ENCODE measurements at regions not wholly inside any gene's neighbourhood (a gene's known extent, or its start where the extent isn't known, plus 50 kb on each side); places are given as distances from the start of the nearest gene placed in this dataset.
"Not testable (repeated sequence)": the region's sequence is repeated elsewhere in the genome, so short reads cannot be mapped to it uniquely, and the experiment has no call there.

GRCh38 chr4:126766241-126766640 is 866.5 kb upstream of the INTU start:
- no peak for DNase-seq (ENCODE audit: low read depth, low spot score)

DNA sequence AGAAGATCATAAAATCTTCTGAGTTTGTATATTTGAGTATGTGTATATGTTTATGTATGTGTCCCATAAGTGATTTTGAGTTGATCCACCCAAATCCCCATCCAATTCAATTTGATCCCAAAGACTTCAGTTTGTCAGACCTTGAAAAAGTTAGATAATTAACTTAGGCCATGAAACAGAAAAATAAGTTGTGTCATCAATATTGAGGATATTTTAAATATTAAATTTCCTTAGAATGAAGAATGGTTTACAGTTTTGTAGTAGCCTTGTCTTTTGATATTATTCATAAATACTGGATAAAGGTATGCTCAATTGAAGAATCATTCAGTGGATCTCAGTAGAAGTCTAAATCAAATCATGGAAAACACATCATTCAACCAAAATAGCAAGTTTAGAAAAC is 864.4 kb upstream of the INTU start:
- DNase-seq (ENCODE audit: low read depth, low spot score): no peak

- not testable (repeated sequence) for DNase-seq (ENCODE audit: low read depth, low spot score)
These were observed 861.8 kb upstream of the INTU start for GRCh38 chr4:126770811-126771553.

DNA sequence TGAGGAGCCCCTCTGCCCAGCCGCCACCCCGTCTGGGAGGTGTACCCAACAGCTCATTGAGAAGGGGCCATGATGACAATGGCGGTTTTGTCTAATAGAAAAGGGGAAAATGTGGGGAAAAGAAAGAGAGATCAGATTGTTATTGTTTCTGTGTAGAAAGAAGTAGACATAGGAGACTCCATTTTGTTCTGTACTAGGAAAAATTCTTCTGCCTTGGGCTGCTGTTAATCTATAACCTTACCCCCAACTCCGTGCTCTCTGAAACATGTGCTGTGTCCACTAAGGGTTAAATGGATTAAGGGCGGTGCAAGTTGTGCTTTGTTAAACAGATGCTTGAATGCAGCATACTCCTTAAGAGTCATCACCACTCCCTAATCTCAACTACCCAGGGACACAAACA is 861.1 kb upstream of the INTU start:
- not testable (repeated sequence) for DNase-seq (ENCODE audit: low read depth, low spot score)

- peak; percentile 20 for DNase-seq (ENCODE audit: low read depth, low spot score)
These were observed 860.1 kb upstream of the INTU start for GRCh38 chr4:126772662-126773061.

DNA sequence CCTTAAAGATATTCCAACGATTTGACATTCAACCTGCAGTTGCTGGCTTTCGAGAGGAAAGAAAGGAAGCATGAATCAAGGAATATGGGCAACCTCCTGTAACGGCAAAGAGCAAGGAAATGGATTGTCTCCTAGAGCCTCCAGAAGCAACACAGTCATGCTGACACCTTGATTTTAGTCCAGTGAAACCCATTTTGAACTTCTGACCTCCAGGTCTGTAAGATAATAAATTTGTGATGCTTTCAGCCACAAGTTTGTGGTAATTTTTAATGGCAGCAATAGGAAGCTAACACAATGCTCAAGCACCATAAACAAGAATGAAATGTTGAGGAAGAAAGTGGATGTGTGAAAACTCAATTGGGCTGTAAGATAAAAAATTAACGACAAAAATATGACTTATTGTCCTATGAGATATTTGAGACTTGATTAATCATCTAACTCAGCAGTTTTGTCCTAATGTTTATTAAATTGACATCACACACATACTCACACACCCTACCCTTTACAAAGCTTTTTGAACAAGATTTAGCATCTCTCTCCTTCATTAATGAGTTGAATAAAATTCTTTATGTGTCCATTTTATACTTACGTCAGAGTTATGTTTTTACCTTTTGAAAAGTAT is 857.2 kb upstream of the INTU start:
- DNase-seq (ENCODE audit: low read depth, low spot score): no peak

DNA sequence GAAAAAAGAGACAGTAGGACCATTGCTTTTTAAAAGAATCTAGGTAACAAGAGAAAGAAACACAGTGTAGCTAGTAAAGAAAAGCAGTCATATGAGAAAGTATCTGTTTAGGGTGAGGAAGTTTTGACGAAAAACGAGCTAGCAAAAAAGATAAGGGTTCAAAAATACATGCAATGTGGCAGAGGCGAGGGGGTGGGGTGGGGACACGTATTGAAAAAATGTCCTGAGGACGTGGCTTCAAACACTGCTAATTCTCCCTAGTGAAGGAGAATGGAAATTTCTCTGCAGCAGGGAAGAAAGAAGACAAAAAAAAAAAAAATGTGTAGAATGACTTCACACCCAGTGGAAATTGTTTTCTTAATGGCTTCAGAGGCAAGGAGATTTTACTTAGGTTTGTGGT is 856.4 kb upstream of the INTU start:
- DNase-seq (ENCODE audit: low read depth, low spot score): no peak

GRCh38 chr4:126777649-126778048 is 855.1 kb upstream of the INTU start:
- DNase-seq (ENCODE audit: low read depth, low spot score): no peak

- peak; percentile 35 for DNase-seq (ENCODE audit: low read depth, low spot score)
These were observed 854.4 kb upstream of the INTU start for GRCh38 chr4:126778348-126778747.

DNA sequence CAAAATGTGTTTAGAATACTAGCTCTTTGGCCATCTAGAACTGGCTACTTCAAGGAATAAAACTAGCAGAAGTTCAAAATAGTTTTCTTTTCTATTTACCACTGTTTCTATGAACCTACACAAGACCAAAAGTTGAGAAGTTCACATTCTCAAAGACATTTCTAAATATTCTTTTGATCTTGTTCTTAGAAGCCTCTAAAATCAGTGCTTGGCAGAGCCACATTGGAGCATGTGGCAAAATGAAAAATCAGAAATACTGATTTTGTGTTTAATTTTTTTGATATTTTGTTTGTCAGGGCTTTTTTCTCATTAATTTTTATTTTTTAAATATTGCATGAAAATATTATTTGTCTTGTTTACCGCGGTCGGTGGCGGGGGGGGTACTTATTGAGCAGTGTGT is 853.8 kb upstream of the INTU start:
- no peak for DNase-seq (ENCODE audit: low read depth, low spot score)

DNA sequence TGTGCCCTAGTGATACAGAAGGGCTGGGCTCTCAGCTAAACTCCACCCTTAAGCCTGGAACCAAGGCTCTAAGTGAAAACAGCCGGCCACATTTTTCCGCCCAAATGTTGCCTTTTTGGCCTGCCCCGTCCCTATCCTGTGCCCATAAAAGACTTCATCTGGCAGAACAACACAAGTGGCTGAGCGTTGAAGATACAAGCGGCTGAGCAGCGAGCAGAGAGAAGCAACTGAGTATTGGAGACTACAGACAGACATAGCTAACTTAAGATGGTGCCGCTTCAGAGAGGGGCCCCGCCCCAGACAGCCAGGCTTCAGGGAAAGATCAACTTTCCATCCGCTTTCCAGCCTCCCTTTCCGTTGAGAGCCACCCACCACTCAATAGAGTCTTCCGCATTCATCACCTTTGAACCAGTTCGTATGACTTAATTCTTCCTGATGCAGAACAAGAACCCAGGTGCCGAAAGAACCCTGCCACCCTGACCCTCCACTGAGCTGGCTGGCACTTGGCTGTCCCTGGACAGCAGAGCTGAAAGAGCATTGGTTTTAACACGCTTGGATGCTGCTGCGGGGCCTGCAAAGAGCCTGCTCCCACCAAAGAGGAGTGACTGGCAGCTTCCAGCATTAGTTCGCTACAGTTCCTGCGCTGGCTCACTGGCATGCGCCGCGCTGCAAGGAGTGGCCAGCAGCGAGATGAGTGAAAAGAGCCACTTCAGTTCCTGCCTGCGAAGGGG is 853.2 kb upstream of the INTU start:
- no peak for DNase-seq (ENCODE audit: low read depth, low spot score)

GRCh38 chr4:126783191-126783590 is 849.6 kb upstream of the INTU start:
- no peak for DNase-seq (ENCODE audit: low read depth, low spot score)

DNA sequence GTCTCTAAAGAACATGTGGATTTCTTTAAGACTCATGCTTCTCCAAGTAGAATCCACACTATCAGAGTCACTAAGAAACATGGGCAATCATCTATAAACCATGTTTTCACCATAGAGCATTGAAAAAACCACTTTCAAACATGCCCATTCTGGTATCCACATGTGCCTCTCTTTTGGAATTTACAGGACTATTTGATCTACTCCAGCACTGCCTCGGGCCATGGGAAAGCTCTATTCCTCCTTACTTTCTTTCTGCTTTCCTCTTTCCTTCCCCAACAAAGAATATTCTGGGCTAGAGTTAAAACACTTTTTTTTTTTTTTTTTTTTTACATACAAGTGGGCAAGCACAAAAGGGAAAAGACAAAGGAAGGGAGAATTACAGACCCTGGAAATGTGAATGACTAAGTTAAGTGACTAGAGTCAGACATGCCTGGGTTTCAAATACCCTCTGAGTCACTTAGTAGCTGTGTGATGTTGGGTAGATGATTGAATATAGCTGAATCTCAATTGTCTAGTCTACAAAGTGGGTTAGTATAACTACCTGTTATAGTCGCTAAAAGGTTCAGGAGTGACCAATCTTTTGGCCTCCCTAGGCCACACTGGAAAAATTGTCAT is 847.7 kb upstream of the INTU start:
- no peak for DNase-seq (ENCODE audit: low read depth, low spot score)

DNA sequence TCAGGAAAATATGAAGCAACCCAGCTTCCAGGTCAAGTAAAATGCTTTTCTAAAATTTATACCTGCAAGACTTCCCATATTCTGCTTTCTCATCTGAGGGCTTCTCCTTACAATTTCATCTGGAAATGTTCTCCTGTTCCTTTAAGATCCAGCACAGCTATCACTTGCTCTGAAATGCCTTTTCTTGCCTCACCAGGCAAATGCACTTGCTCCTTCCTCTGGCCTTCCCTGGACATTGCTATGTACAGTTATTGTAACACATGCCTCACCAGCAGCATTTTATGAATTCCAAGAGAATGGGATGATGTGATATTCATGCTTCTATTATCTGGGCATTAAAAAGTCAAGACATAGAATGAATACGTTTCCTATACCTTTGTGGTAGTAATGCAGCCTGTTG is 842.1 kb upstream of the INTU start:
- no peak for DNase-seq (ENCODE audit: low read depth, low spot score)

GRCh38 chr4:126794363-126794762 is 838.4 kb upstream of the INTU start:
- no peak for DNase-seq (ENCODE audit: low read depth, low spot score)

GRCh38 chr4:126798214-126798613 is 834.5 kb upstream of the INTU start:
- DNase-seq (ENCODE audit: low read depth, low spot score): no peak

DNA sequence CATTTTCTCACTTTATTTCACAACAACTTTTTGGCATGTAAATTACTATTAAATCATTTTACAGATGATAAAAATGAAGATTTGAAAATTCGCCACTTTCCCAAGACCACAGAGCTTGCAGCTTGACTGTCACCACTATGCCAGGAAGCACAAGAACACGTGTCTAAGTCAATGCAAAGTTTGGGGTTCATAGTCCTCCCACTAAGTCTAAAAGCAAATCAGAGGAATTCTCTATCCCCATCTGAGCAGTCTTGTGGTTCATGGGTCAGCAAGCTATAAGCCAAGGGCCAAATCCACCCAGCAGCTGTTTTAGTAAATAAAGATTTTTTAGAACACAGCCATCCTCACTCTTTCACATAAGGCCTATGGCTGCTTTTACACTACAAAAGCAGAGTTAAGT is 833.3 kb upstream of the INTU start:
- no peak for DNase-seq (ENCODE audit: low read depth, low spot score)

GRCh38 chr4:126799971-126800574 is 832.7 kb upstream of the INTU start:
- no peak for DNase-seq (ENCODE audit: low read depth, low spot score)

- peak; percentile 29 for DNase-seq (ENCODE audit: low read depth, low spot score)
These were observed 832.1 kb upstream of the INTU start for GRCh38 chr4:126800575-126801141.

DNA sequence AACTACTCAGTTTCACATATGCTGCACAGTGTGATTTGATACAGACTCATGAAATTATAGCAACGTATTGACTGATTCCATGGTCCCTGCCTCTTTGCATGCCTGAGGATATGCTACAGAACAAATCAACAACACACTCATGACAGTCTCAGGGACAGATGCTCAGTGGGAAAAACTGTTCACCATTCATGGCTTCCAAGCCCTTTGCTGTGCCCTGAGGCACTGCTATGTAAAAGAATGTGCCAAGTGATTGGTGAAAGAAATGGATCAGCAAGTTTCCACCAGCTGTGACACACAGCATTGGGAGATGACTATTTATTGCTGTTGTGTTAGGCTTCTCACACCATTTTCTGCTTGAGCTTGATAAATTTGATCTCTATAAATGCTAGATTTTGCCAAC is 825.6 kb upstream of the INTU start:
- no peak for DNase-seq (ENCODE audit: low read depth, low spot score)

GRCh38 chr4:126812076-126812475 is 820.7 kb upstream of the INTU start:
- no peak for DNase-seq (ENCODE audit: low read depth, low spot score)

DNA sequence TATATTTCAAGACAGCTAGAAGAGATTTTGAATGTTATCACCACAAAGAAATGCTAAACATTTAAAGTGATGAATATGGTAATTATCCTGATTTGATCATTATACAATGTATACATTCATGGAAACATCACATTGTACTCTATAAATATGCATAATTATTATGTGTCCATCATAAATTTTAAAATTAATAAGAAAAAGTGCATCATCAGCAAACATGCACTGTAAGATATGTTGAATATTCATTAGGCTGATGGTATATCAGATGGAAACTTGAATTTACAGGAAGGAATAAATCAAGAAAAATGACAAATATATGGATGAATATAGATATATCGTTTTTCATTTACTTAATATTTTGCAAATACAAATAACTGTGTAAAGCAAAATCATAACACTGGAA is 812.1 kb upstream of the INTU start:
- no peak for DNase-seq (ENCODE audit: low read depth, low spot score)
